ENCODE measurements at regions not wholly inside any gene's neighbourhood (a gene's known extent, or its start where the extent isn't known, plus 50 kb on each side); places are given as distances from the start of the nearest gene placed in this dataset.

DNA sequence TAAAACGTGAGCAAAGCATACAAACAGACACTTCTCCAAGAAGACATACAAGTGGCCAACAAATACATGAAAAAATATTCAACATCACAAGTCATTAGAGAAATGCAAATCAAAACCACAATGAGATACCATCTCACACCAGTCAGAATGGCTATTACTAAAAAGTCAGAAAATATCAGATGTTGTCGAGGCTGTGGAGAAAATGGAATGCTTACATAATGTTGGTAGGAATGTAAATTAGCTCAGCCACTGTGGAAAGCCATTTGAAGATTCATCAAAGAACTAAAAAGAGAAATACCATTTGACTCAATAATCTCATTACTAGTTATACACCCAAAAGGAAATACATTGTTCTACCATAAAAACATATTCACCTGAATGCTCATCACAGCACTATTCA lies 825.7 kb downstream of the SUCLG1 start:
- H3K27ac ChIP-seq (ENCODE audit: low read length): no peak overlapping the region
- no peaks in the 10 kb centered on the region for H3K4me1 ChIP-seq (ENCODE audit: control insufficient read depth in 1 of 2, insufficient read depth in 2 of 2, low read length in 2 of 2)
- no peaks in the 10 kb centered on the region for H3K36me3 ChIP-seq (ENCODE audit: control insufficient read depth in 1 of 2, insufficient read depth in 2 of 2, low read length in 2 of 2)
- no peaks in the 10 kb centered on the region for H3K9me3 ChIP-seq (ENCODE audit: control insufficient read depth in 1 of 2, low read length in 2 of 2)
- H3K27me3 ChIP-seq (ENCODE audit: low read depth, low read length): no peaks in the 10 kb centered on the region
- no peak overlapping the region for H3K4me3 ChIP-seq (ENCODE audit: low read depth in 1 of 2, low read length in 2 of 2)

DNA sequence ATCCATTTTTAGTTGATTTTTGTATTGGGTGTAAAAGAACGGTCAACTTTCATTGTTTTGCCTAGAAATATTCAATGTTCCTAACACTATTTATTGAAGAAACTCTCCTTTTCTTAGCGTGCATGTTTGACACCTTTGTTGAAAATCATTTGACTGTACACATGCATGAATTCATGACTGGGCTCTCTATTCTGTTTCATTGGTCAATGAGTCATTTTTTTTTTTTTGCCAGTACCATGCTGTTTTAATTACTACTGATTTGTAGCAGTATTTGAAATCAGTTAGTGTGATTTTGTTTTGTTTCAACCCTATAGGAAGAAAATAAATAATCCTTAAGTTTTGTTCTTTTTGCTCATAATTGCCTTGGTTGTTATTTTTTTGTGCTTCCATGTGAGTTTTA lies 828.7 kb downstream of the SUCLG1 start:
- Histone ChIP-seq H3K4me3 (ENCODE audit: low read depth in 1 of 2, low read length in 2 of 2) (no peak overlapping the region), H3K9me3 (ENCODE audit: control insufficient read depth in 1 of 2, low read length in 2 of 2) (no peaks in the 10 kb centered on the region), H3K36me3 (ENCODE audit: control insufficient read depth in 1 of 2, insufficient read depth in 2 of 2, low read length in 2 of 2) (no peaks in the 10 kb centered on the region), H3K4me1 (ENCODE audit: control insufficient read depth in 1 of 2, insufficient read depth in 2 of 2, low read length in 2 of 2) (no peaks in the 10 kb centered on the region), H3K27me3 (ENCODE audit: low read depth, low read length) (no peaks in the 10 kb centered on the region), H3K27ac (ENCODE audit: low read length) (no peak overlapping the region)

DNA sequence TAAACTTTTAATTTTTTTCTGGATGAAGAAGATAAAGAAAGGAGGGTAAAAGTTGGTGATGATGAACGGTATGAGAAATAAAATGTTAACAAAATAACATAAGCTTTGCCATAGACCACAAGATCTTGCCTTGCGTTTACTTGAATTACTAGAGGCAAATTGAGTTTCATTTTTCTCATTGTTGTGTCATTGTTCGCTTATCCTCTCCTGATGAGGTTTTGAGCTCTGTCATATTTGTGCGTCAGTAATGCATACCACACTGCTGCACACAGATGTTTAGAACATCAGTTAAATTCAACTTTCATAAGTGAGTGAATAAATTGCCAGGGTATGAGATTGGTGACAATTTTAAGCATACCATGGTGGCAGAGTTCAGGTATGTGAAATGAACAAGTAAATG lies 843.6 kb downstream of the SUCLG1 start:
- no peaks in the 10 kb centered on the region for H3K27me3 ChIP-seq (ENCODE audit: low read depth, low read length)
- H3K4me3 ChIP-seq (ENCODE audit: low read depth in 1 of 2, low read length in 2 of 2): no peak overlapping the region
- no peaks in the 10 kb centered on the region for H3K36me3 ChIP-seq (ENCODE audit: control insufficient read depth in 1 of 2, insufficient read depth in 2 of 2, low read length in 2 of 2)
- H3K27ac ChIP-seq (ENCODE audit: low read length): no peak overlapping the region
- no peaks in the 10 kb centered on the region for H3K4me1 ChIP-seq (ENCODE audit: control insufficient read depth in 1 of 2, insufficient read depth in 2 of 2, low read length in 2 of 2)
- peaks cover 0 to 3% of the 10 kb centered on the region in 2 donors for H3K9me3 ChIP-seq (ENCODE audit: control insufficient read depth in 1 of 2, low read length in 2 of 2)

DNA sequence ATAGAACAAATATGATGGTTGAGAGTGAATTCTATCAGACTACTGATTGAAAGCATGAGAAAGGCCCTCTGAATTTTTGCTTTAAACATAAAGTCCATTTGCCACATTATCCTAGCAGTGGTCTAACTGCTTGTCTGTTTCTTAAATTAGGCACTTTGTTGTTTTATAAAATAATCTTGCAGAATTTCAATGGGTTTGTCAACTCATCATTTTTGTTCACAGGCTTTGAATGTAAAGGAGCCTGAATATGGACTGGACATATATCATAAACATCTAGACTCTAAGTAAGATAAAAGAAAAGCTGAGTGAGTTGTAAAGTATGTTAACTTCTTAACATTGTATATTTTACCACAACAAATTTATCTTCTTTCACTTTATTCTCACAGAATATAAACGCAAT lies 845.9 kb downstream of the SUCLG1 start:
- H3K36me3 ChIP-seq (ENCODE audit: control insufficient read depth in 1 of 2, insufficient read depth in 2 of 2, low read length in 2 of 2): no peaks in the 10 kb centered on the region
- no peak overlapping the region for H3K27ac ChIP-seq (ENCODE audit: low read length)
- H3K9me3 ChIP-seq (ENCODE audit: control insufficient read depth in 1 of 2, low read length in 2 of 2): peaks cover 0 to 2% of the 10 kb centered on the region in 2 donors
- no peaks in the 10 kb centered on the region for H3K27me3 ChIP-seq (ENCODE audit: low read depth, low read length)
- no peaks in the 10 kb centered on the region for H3K4me1 ChIP-seq (ENCODE audit: control insufficient read depth in 1 of 2, insufficient read depth in 2 of 2, low read length in 2 of 2)
- no peak overlapping the region for H3K4me3 ChIP-seq (ENCODE audit: low read depth in 1 of 2, low read length in 2 of 2)

DNA sequence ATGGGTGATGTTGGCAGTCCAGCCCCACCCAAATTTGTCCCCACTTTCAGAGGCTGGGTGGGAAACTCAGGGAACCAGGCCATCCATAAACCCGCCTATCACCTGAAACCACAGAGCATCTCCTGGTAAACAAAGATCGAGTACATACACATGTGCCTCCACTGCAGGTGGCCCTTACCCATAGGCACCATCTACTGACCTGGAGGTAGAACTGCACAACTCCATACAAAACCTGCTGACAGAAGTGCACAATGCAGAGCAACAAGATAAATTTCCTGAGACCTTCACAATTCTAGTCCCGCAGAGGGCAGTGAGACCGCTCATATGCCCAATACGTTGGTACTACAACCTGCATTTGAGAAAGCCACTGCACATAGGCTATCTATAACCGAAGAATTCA lies 856.3 kb downstream of the SUCLG1 start:
- Histone ChIP-seq H3K36me3 (ENCODE audit: control insufficient read depth in 1 of 2, insufficient read depth in 2 of 2, low read length in 2 of 2) (no peaks in the 10 kb centered on the region), H3K27ac (ENCODE audit: low read length) (no peak overlapping the region), H3K9me3 (ENCODE audit: control insufficient read depth in 1 of 2, low read length in 2 of 2) (peaks cover 0 to 4% of the 10 kb centered on the region in 2 donors), H3K4me3 (ENCODE audit: low read depth in 1 of 2, low read length in 2 of 2) (no peak overlapping the region), H3K27me3 (ENCODE audit: low read depth, low read length) (no peaks in the 10 kb centered on the region), H3K4me1 (ENCODE audit: control insufficient read depth in 1 of 2, insufficient read depth in 2 of 2, low read length in 2 of 2) (no peaks in the 10 kb centered on the region)

DNA sequence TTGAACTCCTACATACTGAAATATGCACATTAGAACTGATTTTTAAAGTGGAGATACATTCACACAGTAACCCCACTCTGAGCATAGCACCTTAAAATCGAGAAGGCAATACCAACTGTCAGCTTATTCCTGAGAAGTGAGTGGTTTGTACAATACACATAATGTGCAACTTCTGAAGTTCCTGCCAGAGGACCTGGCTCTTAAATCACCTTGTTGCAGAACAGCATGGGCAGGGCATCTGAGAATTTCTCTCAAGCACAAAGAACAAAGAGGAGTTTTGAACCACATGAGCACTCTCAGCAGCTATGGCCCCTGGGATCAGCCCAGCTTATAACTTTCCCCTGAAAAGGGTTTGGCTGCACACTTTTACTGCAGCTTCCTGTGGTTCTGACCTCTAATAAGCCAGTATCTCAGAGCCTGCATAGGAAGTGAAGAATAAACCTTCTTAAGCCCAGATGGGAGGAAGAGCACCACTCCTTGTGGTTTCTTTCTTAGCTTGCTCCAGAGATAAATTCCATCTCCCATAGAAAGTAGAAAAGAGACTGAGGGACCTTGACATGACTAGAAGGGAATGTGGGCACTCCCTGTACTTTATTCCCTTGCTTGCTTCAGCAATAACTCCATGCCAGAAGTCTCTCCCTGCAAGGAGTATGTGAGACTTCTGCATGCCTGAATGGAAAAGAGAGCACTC lies 862.3 kb downstream of the SUCLG1 start:
- Histone ChIP-seq H3K27ac (ENCODE audit: low read length) (no peak overlapping the region), H3K27me3 (ENCODE audit: low read depth, low read length) (no peaks in the 10 kb centered on the region), H3K4me1 (ENCODE audit: control insufficient read depth in 1 of 2, insufficient read depth in 2 of 2, low read length in 2 of 2) (no peaks in the 10 kb centered on the region), H3K36me3 (ENCODE audit: control insufficient read depth in 1 of 2, insufficient read depth in 2 of 2, low read length in 2 of 2) (no peaks in the 10 kb centered on the region), H3K9me3 (ENCODE audit: control insufficient read depth in 1 of 2, low read length in 2 of 2) (no peaks in the 10 kb centered on the region), H3K4me3 (ENCODE audit: low read depth in 1 of 2, low read length in 2 of 2) (no peak overlapping the region)

DNA sequence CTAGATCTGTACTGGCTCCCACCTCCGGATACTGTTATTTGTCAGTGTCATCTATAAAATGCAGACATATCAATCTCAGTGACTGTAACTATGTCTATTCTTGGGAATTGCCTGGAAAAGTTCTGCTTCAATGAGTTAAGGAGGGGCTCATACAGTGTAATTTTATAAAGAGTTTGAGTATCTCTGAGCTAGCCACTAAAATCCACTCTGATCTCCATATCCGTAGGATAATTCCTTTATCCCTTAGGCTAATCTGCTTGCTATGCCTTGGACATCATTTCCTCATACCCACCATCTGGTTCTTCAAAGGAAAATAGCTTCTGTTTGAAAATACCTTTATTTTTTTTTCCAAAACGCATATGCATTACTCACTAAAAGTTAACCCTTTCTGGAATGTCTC lies 863.2 kb downstream of the SUCLG1 start:
- H3K27me3 ChIP-seq (ENCODE audit: low read depth, low read length): no peaks in the 10 kb centered on the region
- no peaks in the 10 kb centered on the region for H3K4me1 ChIP-seq (ENCODE audit: control insufficient read depth in 1 of 2, insufficient read depth in 2 of 2, low read length in 2 of 2)
- H3K4me3 ChIP-seq (ENCODE audit: low read depth in 1 of 2, low read length in 2 of 2): no peak overlapping the region
- no peaks in the 10 kb centered on the region for H3K9me3 ChIP-seq (ENCODE audit: control insufficient read depth in 1 of 2, low read length in 2 of 2)
- no peak overlapping the region for H3K27ac ChIP-seq (ENCODE audit: low read length)
- no peaks in the 10 kb centered on the region for H3K36me3 ChIP-seq (ENCODE audit: control insufficient read depth in 1 of 2, insufficient read depth in 2 of 2, low read length in 2 of 2)

DNA sequence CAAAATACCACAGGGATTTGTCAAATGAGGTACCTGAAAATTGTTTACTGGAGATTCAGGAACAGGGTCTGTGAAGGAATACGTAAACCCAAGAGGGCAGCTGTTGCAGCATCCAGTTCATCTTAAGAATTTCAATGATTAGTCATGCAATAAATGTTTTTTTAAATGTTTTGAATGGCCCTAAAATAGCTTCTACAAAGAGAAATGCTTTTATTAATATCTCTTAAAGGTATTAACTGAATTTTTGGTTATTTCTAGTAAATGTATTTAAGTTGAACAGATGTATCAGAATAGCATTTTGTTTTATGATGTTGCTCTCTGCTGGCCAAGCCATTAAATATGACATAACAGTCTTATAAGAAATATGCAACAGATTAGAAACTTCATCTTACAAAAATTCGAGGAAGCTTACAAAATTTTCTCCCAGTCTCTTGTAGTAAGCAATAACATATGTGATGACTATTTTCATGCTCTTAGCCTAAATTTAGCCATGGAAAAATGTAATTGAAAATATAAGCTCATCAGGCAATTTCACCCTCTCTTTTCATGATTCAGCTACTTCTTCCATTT lies 863.9 kb downstream of the SUCLG1 start:
- no peak overlapping the region for H3K27ac ChIP-seq (ENCODE audit: low read length)
- no peaks in the 10 kb centered on the region for H3K9me3 ChIP-seq (ENCODE audit: control insufficient read depth in 1 of 2, low read length in 2 of 2)
- H3K4me1 ChIP-seq (ENCODE audit: control insufficient read depth in 1 of 2, insufficient read depth in 2 of 2, low read length in 2 of 2): no peaks in the 10 kb centered on the region
- no peaks in the 10 kb centered on the region for H3K27me3 ChIP-seq (ENCODE audit: low read depth, low read length)
- H3K36me3 ChIP-seq (ENCODE audit: control insufficient read depth in 1 of 2, insufficient read depth in 2 of 2, low read length in 2 of 2): no peaks in the 10 kb centered on the region
- no peak overlapping the region for H3K4me3 ChIP-seq (ENCODE audit: low read depth in 1 of 2, low read length in 2 of 2)

DNA sequence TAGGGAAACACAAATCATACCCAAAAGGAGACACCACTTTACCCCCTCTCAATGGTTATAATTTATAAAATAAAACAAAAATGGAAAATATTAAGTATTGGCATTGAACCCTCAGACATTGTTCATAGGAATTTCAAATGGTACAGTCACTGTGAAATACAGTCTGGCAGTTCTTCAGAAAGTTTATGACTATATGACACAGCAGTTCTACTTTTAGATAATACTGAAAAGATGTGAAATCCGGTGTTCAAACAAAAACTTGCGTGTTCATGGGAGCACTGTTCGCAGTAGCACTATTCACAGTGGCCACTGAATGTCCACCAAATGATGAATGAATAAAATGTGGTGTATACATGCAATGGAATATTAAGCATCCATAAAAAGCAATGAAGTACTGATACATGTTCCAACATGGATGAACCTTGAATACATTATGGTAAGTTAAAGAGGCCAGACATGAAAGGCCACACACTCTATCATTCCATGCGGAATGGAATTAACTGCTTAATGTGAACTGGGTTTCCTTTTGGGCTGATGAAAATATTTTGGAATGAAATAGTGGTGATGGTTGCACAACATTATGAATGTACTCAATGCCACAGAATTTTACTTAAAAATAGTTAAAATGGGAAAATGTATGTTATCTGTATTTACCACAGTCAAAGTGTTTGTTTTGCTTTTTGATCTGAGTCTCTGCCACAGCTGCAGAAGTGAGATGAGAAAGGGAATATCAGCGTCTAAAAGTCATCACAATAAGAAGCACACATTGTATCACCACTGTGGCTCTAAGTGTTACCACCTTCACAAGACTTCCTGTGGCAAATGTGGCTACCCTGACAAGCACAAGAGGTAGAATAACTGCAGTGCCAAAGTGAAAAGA lies 864.6 kb downstream of the SUCLG1 start:
- no peak overlapping the region for H3K27ac ChIP-seq (ENCODE audit: low read length)
- no peaks in the 10 kb centered on the region for H3K9me3 ChIP-seq (ENCODE audit: control insufficient read depth in 1 of 2, low read length in 2 of 2)
- no peak overlapping the region for H3K4me3 ChIP-seq (ENCODE audit: low read depth in 1 of 2, low read length in 2 of 2)
- H3K4me1 ChIP-seq (ENCODE audit: control insufficient read depth in 1 of 2, insufficient read depth in 2 of 2, low read length in 2 of 2): no peaks in the 10 kb centered on the region
- H3K36me3 ChIP-seq (ENCODE audit: control insufficient read depth in 1 of 2, insufficient read depth in 2 of 2, low read length in 2 of 2): no peaks in the 10 kb centered on the region
- H3K27me3 ChIP-seq (ENCODE audit: low read depth, low read length): no peaks in the 10 kb centered on the region

DNA sequence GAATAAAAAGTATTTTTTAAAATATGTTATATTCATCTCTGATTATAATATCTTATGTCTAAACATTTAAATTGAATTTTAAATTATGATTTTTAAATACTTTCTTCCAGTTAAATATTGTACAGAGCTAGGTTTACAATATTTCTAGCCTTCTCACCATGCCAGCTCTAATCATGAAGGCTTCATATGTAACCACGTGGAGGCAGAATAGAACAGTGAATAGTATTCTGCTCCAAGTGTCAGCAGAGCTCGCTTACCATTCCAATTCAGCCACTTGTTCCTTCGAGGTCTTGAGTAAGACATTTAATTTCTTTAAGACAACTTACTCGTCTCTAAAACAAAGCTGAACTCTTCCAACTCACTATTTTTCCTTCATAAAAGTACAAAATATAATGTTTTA lies 871.8 kb downstream of the SUCLG1 start:
- no peaks in the 10 kb centered on the region for H3K36me3 ChIP-seq (ENCODE audit: control insufficient read depth in 1 of 2, insufficient read depth in 2 of 2, low read length in 2 of 2)
- no peaks in the 10 kb centered on the region for H3K27me3 ChIP-seq (ENCODE audit: low read depth, low read length)
- no peaks in the 10 kb centered on the region for H3K4me1 ChIP-seq (ENCODE audit: control insufficient read depth in 1 of 2, insufficient read depth in 2 of 2, low read length in 2 of 2)
- no peak overlapping the region for H3K4me3 ChIP-seq (ENCODE audit: low read depth in 1 of 2, low read length in 2 of 2)
- H3K27ac ChIP-seq (ENCODE audit: low read length): no peak overlapping the region
- H3K9me3 ChIP-seq (ENCODE audit: control insufficient read depth in 1 of 2, low read length in 2 of 2): no peaks in the 10 kb centered on the region

DNA sequence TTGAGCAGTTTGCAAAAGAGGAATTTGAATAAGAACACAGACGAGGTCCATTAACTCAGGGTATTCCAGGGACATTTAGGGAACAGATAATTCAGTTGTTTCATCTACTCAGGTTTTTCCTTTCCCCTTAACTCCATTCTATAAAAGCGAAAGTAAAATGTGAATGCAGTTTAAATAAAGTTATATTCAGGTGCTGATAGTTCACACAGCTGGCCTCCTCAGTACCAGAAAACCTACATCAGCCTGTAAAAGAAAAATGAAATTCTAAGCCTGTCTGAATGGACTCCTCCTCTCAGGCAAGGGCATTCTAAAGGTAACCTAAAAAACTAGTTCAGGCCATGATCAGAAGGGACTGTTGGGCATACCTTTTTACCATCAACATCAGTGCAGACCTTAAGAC lies 873.8 kb downstream of the SUCLG1 start:
- Histone ChIP-seq H3K9me3 (ENCODE audit: control insufficient read depth in 1 of 2, low read length in 2 of 2) (no peaks in the 10 kb centered on the region), H3K27ac (ENCODE audit: low read length) (no peak overlapping the region), H3K4me1 (ENCODE audit: control insufficient read depth in 1 of 2, insufficient read depth in 2 of 2, low read length in 2 of 2) (no peaks in the 10 kb centered on the region), H3K36me3 (ENCODE audit: control insufficient read depth in 1 of 2, insufficient read depth in 2 of 2, low read length in 2 of 2) (no peaks in the 10 kb centered on the region), H3K27me3 (ENCODE audit: low read depth, low read length) (no peaks in the 10 kb centered on the region), H3K4me3 (ENCODE audit: low read depth in 1 of 2, low read length in 2 of 2) (no peak overlapping the region)

Data from muscle layer of duodenum (tissue), 2 donors.